Astrocyte (in vitro differentiated cells and primary cell): ENCODE measurements at regions not wholly inside any gene's neighbourhood (a gene's known extent, or its start where the extent isn't known, plus 50 kb on each side); places are given as distances from the start of the nearest gene placed in this dataset.

Experiments used
- DNase-seq: peaks from one replicate; pipeline ENCODE4 v3.0.0-alpha.2; 2010; ENCODE audit warnings: low read depth
- FAIRE-seq: peaks from 2 replicates; lab custom pipeline; 2011; peaks lifted over from hg19 to GRCh38; lab: Jason Lieb, UNC
- H2AFZ ChIP-seq: 2 replicates; pipeline ENCODE4 v1.6.0; 2012; ENCODE audit warnings: low read depth, low read length, inconsistent platforms
- H3K27ac ChIP-seq: 2 replicates; pipeline ENCODE4 v1.5.1; 2011; ENCODE audit warnings: low read depth, low read length, inconsistent platforms
- H3K27me3 ChIP-seq: 2 replicates; pipeline ENCODE4 v1.6.0; 2011; ENCODE audit warnings: low read length, inconsistent platforms; ENCODE audit not compliant: insufficient read depth
- H3K36me3 ChIP-seq: 2 replicates; pipeline ENCODE4 v1.5.1; 2011; ENCODE audit warnings: low read length, inconsistent platforms; ENCODE audit not compliant: insufficient read depth
- H3K4me1 ChIP-seq: 2 replicates; pipeline ENCODE4 v1.5.1; 2011; ENCODE audit warnings: low read length, inconsistent platforms; ENCODE audit not compliant: insufficient read depth
- H3K4me2 ChIP-seq: 2 replicates; pipeline ENCODE4 v1.6.0; 2012; ENCODE audit warnings: low read length, inconsistent platforms
- H3K4me3 ChIP-seq: 2 replicates; pipeline ENCODE4 v1.5.1; 2011; ENCODE audit warnings: low read depth, mild to moderate bottlenecking, low read length, inconsistent platforms; ENCODE audit not compliant: insufficient read depth
- H3K79me2 ChIP-seq: 2 replicates; pipeline ENCODE4 v1.6.0; 2012; ENCODE audit warnings: mild to moderate bottlenecking, low read length, inconsistent platforms; ENCODE audit not compliant: insufficient read depth
- H3K9ac ChIP-seq: 2 replicates; pipeline ENCODE4 v1.6.0; 2012; ENCODE audit warnings: mild to moderate bottlenecking, low read length, inconsistent platforms
- H3K9me3 ChIP-seq: 2 replicates; pipeline ENCODE4 v1.5.1; 2012; ENCODE audit warnings: low read depth, mild to moderate bottlenecking, low read length, inconsistent platforms; ENCODE audit not compliant: insufficient read depth
- H4K20me1 ChIP-seq: 2 replicates; pipeline ENCODE4 v1.6.0; 2012; ENCODE audit warnings: low read length, inconsistent platforms; ENCODE audit not compliant: insufficient read depth
- H3K27ac Mint-ChIP-seq: one replicate; pipeline ENCODE4 v1.8.0; 2021; ENCODE audit warnings: mild to moderate bottlenecking, mixed read lengths; ENCODE audit not compliant: unreplicated experiment
- H3K27me3 Mint-ChIP-seq: one replicate; pipeline ENCODE4 v1.8.0; 2021; ENCODE audit warnings: low read depth, mixed read lengths; ENCODE audit not compliant: unreplicated experiment
- H3K36me3 Mint-ChIP-seq: one replicate; pipeline ENCODE4 v1.8.0; 2021; ENCODE audit warnings: low read depth, mixed read lengths; ENCODE audit not compliant: unreplicated experiment
- H3K4me1 Mint-ChIP-seq: one replicate; pipeline ENCODE4 v1.8.0; 2021; ENCODE audit warnings: low read depth, mixed read lengths; ENCODE audit not compliant: unreplicated experiment
- H3K4me3 Mint-ChIP-seq: one replicate; pipeline ENCODE4 v1.8.0; 2021; ENCODE audit warnings: mild to moderate bottlenecking, moderate library complexity, mixed read lengths; ENCODE audit not compliant: unreplicated experiment
- H3K9me3 Mint-ChIP-seq: one replicate; pipeline ENCODE4 v1.8.0; 2021; ENCODE audit warnings: mild to moderate bottlenecking, mixed read lengths; ENCODE audit not compliant: unreplicated experiment
- CTCF ChIP-seq: IDR thresholded peaks from 2 replicates; pipeline ENCODE4 v1.5.1; 2011; ENCODE audit warnings: low read depth, mild to moderate bottlenecking, inconsistent platforms, low read length, moderate library complexity; ENCODE audit not compliant: insufficient read depth
- EZH2 ChIP-seq: IDR thresholded peaks from 2 replicates; pipeline ENCODE4 v1.6.1; 2012; ENCODE audit warnings: mild to moderate bottlenecking, low read length, inconsistent platforms; ENCODE audit not compliant: insufficient read depth

GRCh38 chr14:104320611-104321086 lies 182.3 kb downstream of the KIF26A start:
- no peak for DNase-seq
- H3K4me2 ChIP-seq, result no peak overlapping the region
- H3K27ac ChIP-seq, result no peak overlapping the region
- no peaks in the 10 kb centered on the region for H3K36me3 ChIP-seq
- H3K9ac ChIP-seq, result no peak overlapping the region
- H3K4me3 Mint-ChIP-seq, result no peak overlapping the region
- no peak for TF ChIP-seq EZH2
- FAIRE-seq, result no peak
- H3K9me3 ChIP-seq, result peaks cover 10% of the 10 kb centered on the region
- no peaks in the 10 kb centered on the region for H3K36me3 Mint-ChIP-seq
- H3K9me3 Mint-ChIP-seq, result no peaks in the 10 kb centered on the region
- H3K27me3 Mint-ChIP-seq, result peaks cover 26% of the 10 kb centered on the region
- no peaks in the 10 kb centered on the region for H3K79me2 ChIP-seq
- H3K27ac Mint-ChIP-seq, result no peak overlapping the region
- H2AFZ ChIP-seq, result no peak overlapping the region
- H3K4me1 Mint-ChIP-seq, result no peaks in the 10 kb centered on the region
- H4K20me1 ChIP-seq, result no peaks in the 10 kb centered on the region
- H3K27me3 ChIP-seq, result no peaks in the 10 kb centered on the region
- no peak overlapping the region for H3K4me3 ChIP-seq
- H3K4me1 ChIP-seq, result no peaks in the 10 kb centered on the region

GRCh38 chr14:104321088-104321801 lies 182.9 kb downstream of the KIF26A start:
- no peaks in the 10 kb centered on the region for H3K36me3 Mint-ChIP-seq
- no peaks in the 10 kb centered on the region for H3K9me3 Mint-ChIP-seq
- H3K9ac ChIP-seq, result no peak overlapping the region
- no peaks in the 10 kb centered on the region for H3K27me3 ChIP-seq
- no peaks in the 10 kb centered on the region for H3K36me3 ChIP-seq
- no peak for DNase-seq
- peaks cover 13% of the 10 kb centered on the region for H3K9me3 ChIP-seq
- H3K27me3 Mint-ChIP-seq, result peaks cover 26% of the 10 kb centered on the region
- H3K27ac ChIP-seq, result no peak overlapping the region
- no peak overlapping the region for H3K4me3 ChIP-seq
- H3K27ac Mint-ChIP-seq, result no peak overlapping the region
- no peak overlapping the region for H2AFZ ChIP-seq
- no peak overlapping the region for H3K4me2 ChIP-seq
- TF ChIP-seq CTCF, result no peak
- TF ChIP-seq EZH2, result no peak
- no peaks in the 10 kb centered on the region for H4K20me1 ChIP-seq
- H3K79me2 ChIP-seq, result no peaks in the 10 kb centered on the region
- FAIRE-seq, result no peak
- H3K4me3 Mint-ChIP-seq, result no peak overlapping the region
- no peaks in the 10 kb centered on the region for H3K4me1 ChIP-seq
- no peaks in the 10 kb centered on the region for H3K4me1 Mint-ChIP-seq

- H3K9me3 Mint-ChIP-seq, result no peaks in the 10 kb centered on the region
- H3K4me2 ChIP-seq, result no peak overlapping the region
- peaks cover 25% of the 10 kb centered on the region for H3K27me3 Mint-ChIP-seq
- H3K9me3 ChIP-seq, result peaks cover 13% of the 10 kb centered on the region
- no peak for FAIRE-seq
- no peak overlapping the region for H3K9ac ChIP-seq
- DNase-seq, result no peak
- H3K79me2 ChIP-seq, result no peaks in the 10 kb centered on the region
- no peaks in the 10 kb centered on the region for H3K36me3 Mint-ChIP-seq
- H3K27me3 ChIP-seq, result no peaks in the 10 kb centered on the region
- TF ChIP-seq EZH2 (no peak), CTCF (no peak)
- no peaks in the 10 kb centered on the region for H3K4me1 ChIP-seq
- no peaks in the 10 kb centered on the region for H4K20me1 ChIP-seq
- H3K36me3 ChIP-seq, result no peaks in the 10 kb centered on the region
- H2AFZ ChIP-seq, result no peak overlapping the region
- H3K4me3 ChIP-seq, result no peak overlapping the region
- H3K4me1 Mint-ChIP-seq, result no peaks in the 10 kb centered on the region
- no peak overlapping the region for H3K27ac ChIP-seq
- no peak overlapping the region for H3K4me3 Mint-ChIP-seq
- H3K27ac Mint-ChIP-seq, result no peak overlapping the region
Measured at GRCh38 chr14:104321802-104322130, 183.4 kb downstream of the KIF26A start.
